PC-9 (cell line): ENCODE measurements at regions not wholly inside any gene's neighbourhood (a gene's known extent, or its start where the extent isn't known, plus 50 kb on each side); places are given as distances from the start of the nearest gene placed in this dataset.
"Not testable (repeated sequence)": the region's sequence is repeated elsewhere in the genome, so short reads cannot be mapped to it uniquely, and the experiment has no call there.

Experiments
- EZH2 ChIP-seq: fragments of 200-600 bp; sonication (generic); IDR thresholded peaks from 2 replicates; pipeline ENCODE4 v1.8.0; 2017; ENCODE audit warnings: antibody characterized with exemption, low read depth
- TF ChIP-seq, protein P1 (sequence below): fragments of 200-600 bp; sonication (generic); conservative IDR thresholded peaks from 2 replicates; pipeline ENCODE4 v1.6.1; 2017; ENCODE audit warnings: mixed run types, antibody characterized with exemption, mild to moderate bottlenecking, moderate library complexity

DNA sequence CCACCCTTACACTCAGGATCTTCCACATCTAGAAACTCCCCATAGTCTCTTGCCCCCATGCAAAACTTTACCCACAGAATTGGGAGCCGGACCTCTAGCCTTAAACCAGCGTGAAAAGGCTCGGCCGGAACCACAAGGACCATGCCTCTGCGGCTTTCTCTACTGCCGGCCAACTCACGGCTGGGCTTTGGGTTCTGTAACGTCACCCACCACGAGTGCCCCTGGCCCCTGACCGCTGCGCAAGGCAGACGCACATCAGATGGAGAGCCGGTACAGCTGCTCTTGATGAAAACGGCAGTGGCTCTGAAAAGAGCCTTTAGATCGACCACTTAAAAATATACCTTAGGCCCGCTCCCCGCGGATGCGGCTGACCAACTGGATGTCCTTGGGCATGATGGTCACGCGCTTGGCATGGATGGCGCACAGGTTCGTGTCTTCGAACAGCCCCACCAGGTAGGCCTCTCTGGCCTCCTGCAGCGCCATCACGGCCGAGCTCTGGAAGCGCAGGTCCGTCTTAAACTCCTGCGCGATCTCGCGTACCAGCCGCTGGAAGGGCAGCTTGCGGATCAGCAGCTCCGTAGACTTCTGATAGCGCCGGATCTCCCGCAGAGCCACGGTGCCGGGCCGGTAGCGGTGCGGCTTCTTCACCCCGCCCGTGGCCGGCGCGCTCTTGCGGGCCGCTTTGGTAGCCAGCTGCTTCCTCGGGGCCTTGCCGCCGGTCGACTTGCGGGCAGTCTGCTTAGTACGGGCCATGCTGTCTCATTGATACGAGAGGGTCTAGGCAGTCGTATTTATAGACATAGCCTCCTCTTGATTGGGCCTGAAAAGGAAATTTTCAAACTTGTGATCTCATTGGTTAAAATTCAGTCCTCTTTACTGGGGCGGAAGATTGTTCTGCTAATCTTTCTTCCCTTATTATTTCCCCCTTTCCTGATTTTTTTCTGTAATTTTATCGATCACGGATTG is 66.3 kb downstream of the FAM72C start:
- TF ChIP-seq, protein P1, sequence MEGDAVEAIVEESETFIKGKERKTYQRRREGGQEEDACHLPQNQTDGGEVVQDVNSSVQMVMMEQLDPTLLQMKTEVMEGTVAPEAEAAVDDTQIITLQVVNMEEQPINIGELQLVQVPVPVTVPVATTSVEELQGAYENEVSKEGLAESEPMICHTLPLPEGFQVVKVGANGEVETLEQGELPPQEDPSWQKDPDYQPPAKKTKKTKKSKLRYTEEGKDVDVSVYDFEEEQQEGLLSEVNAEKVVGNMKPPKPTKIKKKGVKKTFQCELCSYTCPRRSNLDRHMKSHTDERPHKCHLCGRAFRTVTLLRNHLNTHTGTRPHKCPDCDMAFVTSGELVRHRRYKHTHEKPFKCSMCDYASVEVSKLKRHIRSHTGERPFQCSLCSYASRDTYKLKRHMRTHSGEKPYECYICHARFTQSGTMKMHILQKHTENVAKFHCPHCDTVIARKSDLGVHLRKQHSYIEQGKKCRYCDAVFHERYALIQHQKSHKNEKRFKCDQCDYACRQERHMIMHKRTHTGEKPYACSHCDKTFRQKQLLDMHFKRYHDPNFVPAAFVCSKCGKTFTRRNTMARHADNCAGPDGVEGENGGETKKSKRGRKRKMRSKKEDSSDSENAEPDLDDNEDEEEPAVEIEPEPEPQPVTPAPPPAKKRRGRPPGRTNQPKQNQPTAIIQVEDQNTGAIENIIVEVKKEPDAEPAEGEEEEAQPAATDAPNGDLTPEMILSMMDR: not testable (repeated sequence)
- not testable (repeated sequence) for TF ChIP-seq EZH2
